ENCODE measurements at regions not wholly inside any gene's neighbourhood (a gene's known extent, or its start where the extent isn't known, plus 50 kb on each side); places are given as distances from the start of the nearest gene placed in this dataset.

DNA sequence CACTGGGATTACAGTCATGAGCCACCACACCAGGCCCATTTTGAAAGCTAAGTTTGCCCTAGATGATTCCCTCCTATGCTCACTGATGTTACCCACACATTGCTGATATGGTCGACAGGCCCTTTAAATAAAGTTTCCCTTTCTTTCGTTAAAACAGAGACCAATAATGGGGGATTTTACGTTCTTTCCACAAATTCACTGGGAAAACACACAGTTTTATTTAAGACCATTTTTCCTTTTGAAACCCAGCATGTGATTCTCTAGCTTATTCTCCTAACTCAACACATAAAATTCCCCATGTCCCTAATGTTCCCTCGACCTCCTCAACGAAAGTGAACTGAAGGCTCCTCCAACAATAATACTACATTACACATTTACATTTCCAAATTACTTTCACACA, 223.2 kb downstream of the ANAPC1 start:
- peaks cover 22% of the 10 kb centered on the region for H3K27me3 Mint-ChIP-seq (ENCODE audit: insufficient read depth)
- H3K4me1 Mint-ChIP-seq (ENCODE audit: low read depth): peaks cover 45% of the 10 kb centered on the region
- DNase-seq (ENCODE audit: low spot score): no peak
- no peak overlapping the region for H3K27ac Mint-ChIP-seq
- no peak overlapping the region for H3K4me3 Mint-ChIP-seq
- H3K36me3 Mint-ChIP-seq (ENCODE audit: low read depth): peaks cover 3% of the 10 kb centered on the region
- no peaks in the 10 kb centered on the region for H3K9me3 Mint-ChIP-seq
- intact Hi-C loops (cut with micrococcal nuclease): loop anchor here (5.0 kb wide), 1 partner anchor 36 kb away; no protein-coding TSS in a partner anchor

DNA sequence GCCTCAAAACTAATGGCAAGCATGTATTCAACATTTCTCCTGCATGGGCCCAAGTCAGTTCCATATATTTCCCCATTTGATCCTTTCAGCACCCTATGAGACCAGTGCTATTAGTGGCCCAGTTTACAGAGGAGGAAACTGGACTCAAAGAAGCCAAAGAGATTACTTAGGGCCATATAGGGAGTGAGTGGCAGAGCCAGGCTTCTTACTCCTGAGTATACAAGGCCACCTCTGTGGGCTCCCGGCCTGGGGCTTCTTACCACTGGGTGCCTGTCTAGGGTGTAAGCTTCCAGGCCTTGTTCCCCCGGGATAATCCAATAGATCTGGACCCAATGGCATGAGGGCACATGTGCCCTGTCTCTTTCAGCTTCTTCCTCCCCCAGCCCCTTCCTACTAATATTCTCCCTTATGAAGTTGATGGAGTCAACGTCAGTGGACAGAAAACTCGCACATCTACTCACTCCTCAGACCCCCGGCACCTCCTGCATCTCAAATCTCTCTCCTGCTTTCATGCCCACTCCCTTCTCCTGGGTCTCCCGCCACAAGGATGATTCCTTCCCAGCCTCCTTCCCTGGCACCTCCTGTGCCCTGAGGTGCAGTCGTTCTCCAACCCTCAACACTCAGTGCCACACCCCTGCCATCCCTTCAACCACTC, 222.6 kb downstream of the ANAPC1 start:
- no peak overlapping the region for H3K27ac Mint-ChIP-seq
- peaks cover 22% of the 10 kb centered on the region for H3K27me3 Mint-ChIP-seq (ENCODE audit: insufficient read depth)
- H3K36me3 Mint-ChIP-seq (ENCODE audit: low read depth): peaks cover 3% of the 10 kb centered on the region
- no peak overlapping the region for H3K4me3 Mint-ChIP-seq
- intact Hi-C loops (cut with micrococcal nuclease): loop anchor here (5.0 kb wide), 1 partner anchor 36 kb away; no protein-coding TSS in a partner anchor
- no peaks in the 10 kb centered on the region for H3K9me3 Mint-ChIP-seq
- DNase-seq (ENCODE audit: low spot score): no peak
- H3K4me1 Mint-ChIP-seq (ENCODE audit: low read depth): peaks cover 45% of the 10 kb centered on the region

DNA sequence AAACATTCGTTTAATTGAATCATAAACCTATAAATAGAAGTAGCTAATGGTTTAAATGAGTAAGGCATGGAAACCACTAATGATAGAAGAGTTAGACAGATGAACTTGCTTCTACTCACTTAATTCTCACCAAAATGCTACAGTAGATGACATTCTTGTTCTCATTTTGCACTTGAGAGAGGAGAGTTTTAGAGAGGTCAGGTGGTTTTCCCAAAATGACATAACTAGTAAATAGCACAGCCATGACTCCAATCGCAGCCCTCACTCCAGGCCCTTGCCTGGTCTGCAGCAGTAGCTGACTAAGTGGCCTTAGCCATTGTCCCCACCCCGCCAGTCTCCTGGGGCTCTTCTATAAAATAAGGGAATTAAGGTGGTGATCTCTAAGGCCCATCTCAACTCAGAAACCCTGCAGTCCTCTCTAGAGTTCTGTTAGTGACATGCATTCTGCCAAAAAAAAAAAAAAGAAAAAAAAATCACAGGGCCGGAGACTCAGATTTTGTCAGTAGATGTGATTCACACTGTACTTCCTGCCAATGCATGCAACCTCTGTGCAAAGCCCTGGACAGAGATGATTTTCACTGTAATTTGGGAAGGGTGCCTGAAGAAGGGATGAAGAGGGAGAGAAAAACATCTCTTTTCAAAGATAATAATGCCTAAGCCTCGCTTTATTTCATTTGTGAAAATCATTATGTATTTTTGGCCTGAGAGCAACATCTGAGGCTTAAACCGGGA, 221.8 kb downstream of the ANAPC1 start:
- Mint-ChIP-seq H3K27me3 (ENCODE audit: insufficient read depth) (peaks cover 15% of the 10 kb centered on the region), H3K9me3 (no peaks in the 10 kb centered on the region), H3K4me1 (ENCODE audit: low read depth) (peaks cover 40% of the 10 kb centered on the region), H3K36me3 (ENCODE audit: low read depth) (peaks cover 3% of the 10 kb centered on the region), H3K4me3 (no peak overlapping the region), H3K27ac (no peak overlapping the region)
- no peak for DNase-seq (ENCODE audit: low spot score)
- intact Hi-C loops (cut with micrococcal nuclease): loop anchor here (2.0 to 5.0 kb wide), 2 partner anchors 35 kb away; no protein-coding TSS in a partner anchor

DNA sequence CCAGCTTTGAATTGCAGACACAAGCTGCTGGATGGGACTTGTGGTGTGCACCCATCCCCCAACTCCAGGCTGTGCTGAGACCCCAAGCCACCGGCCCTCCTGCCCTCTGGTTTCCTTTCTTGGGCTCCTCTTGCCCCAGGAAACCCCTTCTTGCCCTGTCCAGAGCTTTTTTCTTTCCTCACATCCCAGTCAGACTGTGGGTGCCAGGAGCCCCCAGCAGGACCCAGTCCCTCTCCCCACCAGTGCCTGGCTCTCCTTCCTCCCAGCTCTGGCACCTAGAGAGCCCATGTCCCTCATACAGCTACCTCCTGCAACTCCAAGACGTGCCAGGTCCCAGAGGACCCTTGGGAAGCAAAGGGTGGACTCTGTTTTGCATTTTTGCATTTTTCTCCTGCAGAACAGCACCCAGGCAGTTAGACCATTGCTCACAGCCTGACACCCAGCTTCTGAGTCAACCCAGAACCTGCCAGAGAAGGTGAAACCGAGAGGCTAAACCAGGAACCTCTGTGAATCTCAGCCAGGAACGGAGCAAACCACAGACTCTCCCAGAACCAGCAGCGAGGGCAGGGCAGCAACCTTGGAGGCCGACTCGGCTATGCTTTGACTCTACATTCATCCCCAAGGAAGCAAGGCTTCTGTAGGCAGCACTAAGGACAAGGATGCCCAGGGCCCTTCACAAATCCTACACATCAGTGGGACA, 221.1 kb downstream of the ANAPC1 start:
- intact Hi-C loops (cut with micrococcal nuclease): loop anchor here (2.0 to 5.0 kb wide), 2 partner anchors 34 to 36 kb away; no protein-coding TSS in a partner anchor
- H3K36me3 Mint-ChIP-seq (ENCODE audit: low read depth): peaks cover 3% of the 10 kb centered on the region
- peaks cover 38% of the 10 kb centered on the region for H3K4me1 Mint-ChIP-seq (ENCODE audit: low read depth)
- DNase-seq (ENCODE audit: low spot score): peak; percentile 50
- no peaks in the 10 kb centered on the region for H3K9me3 Mint-ChIP-seq
- H3K27ac Mint-ChIP-seq: peak overlapping the region; percentile 49
- peaks cover 11% of the 10 kb centered on the region for H3K27me3 Mint-ChIP-seq (ENCODE audit: insufficient read depth)
- H3K4me3 Mint-ChIP-seq: peak overlapping the region; percentile 41

DNA sequence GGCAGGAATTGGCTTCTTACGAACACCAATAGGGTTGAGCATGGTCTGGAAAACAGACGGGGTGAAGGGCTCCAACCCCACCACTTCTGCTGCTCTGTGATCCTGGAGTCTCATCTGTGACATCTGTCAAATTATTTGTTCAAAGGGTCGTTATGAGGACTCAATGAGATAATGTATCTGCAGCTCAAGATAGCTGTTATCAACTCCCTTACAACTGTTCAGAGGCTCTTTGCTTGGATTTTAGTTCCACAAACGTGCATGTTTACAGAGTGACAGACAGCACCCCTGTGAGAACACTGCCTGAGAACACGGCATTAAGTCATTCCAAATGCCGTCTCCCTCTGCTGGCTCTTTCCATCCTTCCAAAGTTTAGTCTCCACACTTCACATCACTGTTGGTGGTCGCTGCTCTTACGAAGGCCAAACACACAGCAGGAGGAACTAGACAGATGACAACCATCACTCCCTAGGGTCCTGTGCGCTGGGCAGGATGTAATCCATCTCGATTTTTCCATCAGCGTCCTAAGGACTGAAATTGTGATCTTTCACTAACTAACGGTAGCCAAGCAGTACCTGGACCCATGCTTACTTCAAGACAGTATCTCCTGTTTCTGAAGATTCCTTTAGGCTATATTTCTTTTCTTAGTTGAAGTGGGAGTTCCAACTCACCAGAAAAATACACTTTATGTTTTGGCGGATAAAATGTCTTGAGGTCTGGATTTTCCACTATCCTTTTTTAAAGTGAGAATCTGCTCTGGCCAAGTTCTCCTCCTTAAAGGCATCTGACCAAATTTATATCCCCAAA, 220.3 kb downstream of the ANAPC1 start:
- Mint-ChIP-seq H3K36me3 (ENCODE audit: low read depth) (peaks cover 3% of the 10 kb centered on the region), H3K9me3 (no peaks in the 10 kb centered on the region)

DNA sequence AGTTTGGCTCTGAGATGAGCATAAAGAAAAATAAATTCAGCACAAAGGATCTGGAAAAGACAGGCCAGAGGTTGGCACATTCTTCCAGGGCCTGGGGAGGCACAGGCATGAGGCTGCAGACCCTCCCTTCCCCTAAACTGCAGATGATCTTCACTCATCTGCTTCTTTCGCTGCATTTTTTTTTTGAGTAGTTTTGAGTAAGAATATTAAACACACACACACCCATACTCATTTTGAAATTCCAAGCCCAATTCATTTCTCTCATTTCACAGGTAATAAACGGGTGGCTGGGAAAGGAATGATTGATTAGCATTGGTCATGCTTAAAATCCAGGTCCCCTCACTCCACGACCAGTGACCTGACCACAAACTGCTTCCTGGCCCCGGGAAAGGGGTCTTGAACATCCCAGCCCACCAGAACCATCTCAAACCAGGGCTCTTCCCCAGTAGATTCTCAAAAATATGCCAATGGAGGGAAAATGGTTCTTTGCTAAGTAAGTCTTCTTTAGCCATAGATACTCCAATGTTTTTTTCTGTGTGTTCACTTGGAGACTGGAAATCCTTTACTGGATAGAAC, 219.6 kb downstream of the ANAPC1 start:
- peaks cover 44% of the 10 kb centered on the region for H3K4me1 Mint-ChIP-seq (ENCODE audit: low read depth)
- H3K4me3 Mint-ChIP-seq: no peak overlapping the region
- H3K9me3 Mint-ChIP-seq: no peaks in the 10 kb centered on the region
- peaks cover 3% of the 10 kb centered on the region for H3K36me3 Mint-ChIP-seq (ENCODE audit: low read depth)
- peaks cover 11% of the 10 kb centered on the region for H3K27me3 Mint-ChIP-seq (ENCODE audit: insufficient read depth)
- intact Hi-C loops (cut with micrococcal nuclease): loop anchor here (5.0 kb wide), 1 partner anchor 33 kb away; no protein-coding TSS in a partner anchor
- H3K27ac Mint-ChIP-seq: no peak overlapping the region
- DNase-seq (ENCODE audit: low spot score): no peak

More for the DNA sequence above, 220.3 kb downstream of the ANAPC1 start:
- intact Hi-C loops (cut with micrococcal nuclease): loop anchor here (2.0 to 5.0 kb wide), 2 partner anchors 34 to 37 kb away; no protein-coding TSS in a partner anchor
- peaks cover 11% of the 10 kb centered on the region for H3K27me3 Mint-ChIP-seq (ENCODE audit: insufficient read depth)
- no peak for DNase-seq (ENCODE audit: low spot score)
- peak overlapping the region; percentile 41 for H3K4me3 Mint-ChIP-seq
- no peak overlapping the region for H3K27ac Mint-ChIP-seq
- peaks cover 40% of the 10 kb centered on the region for H3K4me1 Mint-ChIP-seq (ENCODE audit: low read depth)

DNA sequence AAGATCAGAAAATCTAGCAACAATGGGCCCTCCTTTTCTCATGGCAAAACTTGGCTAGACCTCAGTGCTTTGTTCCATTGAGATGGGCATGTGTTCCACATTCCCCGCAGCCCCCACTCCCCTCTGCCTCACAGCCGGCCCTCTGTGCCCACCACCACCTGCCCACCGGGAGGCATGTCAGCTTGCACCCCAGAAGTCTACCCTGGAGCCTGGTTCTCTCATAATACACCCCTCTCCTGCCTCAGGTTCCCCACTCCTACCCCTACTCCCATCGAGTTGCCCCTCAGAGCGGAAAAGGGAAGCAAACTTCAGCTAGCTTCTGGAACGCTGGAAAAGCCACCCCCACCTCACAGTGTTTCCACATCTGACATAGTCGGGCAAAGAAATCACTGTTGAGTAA, 219.0 kb downstream of the ANAPC1 start:
- Mint-ChIP-seq H3K36me3 (ENCODE audit: low read depth) (peaks cover 3% of the 10 kb centered on the region), H3K27ac (no peak overlapping the region), H3K27me3 (ENCODE audit: insufficient read depth) (peaks cover 11% of the 10 kb centered on the region), H3K4me3 (no peak overlapping the region), H3K4me1 (ENCODE audit: low read depth) (peaks cover 44% of the 10 kb centered on the region), H3K9me3 (no peaks in the 10 kb centered on the region)
- DNase-seq (ENCODE audit: low spot score): no peak
- intact Hi-C loops (cut with micrococcal nuclease): no loop called here

DNA sequence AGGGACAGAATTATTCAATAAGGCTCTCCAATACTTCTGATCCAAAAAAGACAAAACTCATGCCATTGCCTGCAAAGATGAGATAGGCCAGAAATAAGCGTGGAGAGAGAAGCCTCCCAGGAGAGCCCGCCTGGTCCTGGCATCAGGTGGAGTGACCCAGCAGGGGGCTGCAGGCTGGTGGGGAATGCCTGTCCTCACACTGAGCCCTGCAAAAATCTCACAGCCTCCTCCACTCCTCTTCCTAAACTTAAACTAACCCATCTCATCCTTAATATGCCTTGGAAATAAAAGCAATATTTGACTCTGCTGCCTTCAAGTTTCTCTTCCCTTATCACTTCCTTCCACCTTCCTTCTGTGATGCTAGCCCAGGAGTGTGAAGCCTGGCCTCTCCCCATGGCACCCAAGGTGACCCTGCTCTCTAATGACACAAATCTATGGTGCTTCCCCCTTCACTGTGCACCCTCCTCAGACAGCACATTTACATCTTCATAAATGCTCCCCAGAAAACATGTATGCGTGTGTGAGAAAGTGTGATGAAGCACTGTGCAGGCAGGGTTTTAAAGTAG, 218.4 kb downstream of the ANAPC1 start:
- H3K4me1 Mint-ChIP-seq (ENCODE audit: low read depth): peaks cover 44% of the 10 kb centered on the region
- intact Hi-C loops (cut with micrococcal nuclease): no loop called here
- H3K9me3 Mint-ChIP-seq: no peaks in the 10 kb centered on the region
- peaks cover 3% of the 10 kb centered on the region for H3K36me3 Mint-ChIP-seq (ENCODE audit: low read depth)
- H3K27me3 Mint-ChIP-seq (ENCODE audit: insufficient read depth): peaks cover 11% of the 10 kb centered on the region
- no peak overlapping the region for H3K27ac Mint-ChIP-seq
- H3K4me3 Mint-ChIP-seq: no peak overlapping the region
- DNase-seq (ENCODE audit: low spot score): no peak

DNA sequence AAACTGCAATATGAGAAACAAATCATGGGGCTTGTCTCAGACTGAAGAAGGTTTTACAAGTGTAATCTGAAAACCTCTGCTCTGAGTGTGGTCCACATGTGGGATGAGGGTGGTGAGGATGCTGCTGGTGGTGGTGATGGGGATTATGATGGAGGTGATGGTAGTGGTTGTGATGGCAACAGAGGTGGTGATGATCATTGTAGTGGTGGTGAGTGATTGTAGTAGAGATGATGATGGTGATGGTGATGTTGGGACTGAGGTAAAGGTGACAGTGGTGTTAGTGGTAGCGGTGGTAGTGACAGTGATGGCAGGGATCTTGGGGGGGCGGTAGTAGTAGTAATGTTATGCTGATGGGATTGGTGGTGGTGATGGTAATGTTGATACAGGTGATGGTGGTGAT, 217.8 kb downstream of the ANAPC1 start:
- DNase-seq (ENCODE audit: low spot score): no peak
- H3K9me3 Mint-ChIP-seq: no peaks in the 10 kb centered on the region
- no peak overlapping the region for H3K27ac Mint-ChIP-seq
- peaks cover under 1% of the 10 kb centered on the region for H3K36me3 Mint-ChIP-seq (ENCODE audit: low read depth)
- H3K27me3 Mint-ChIP-seq (ENCODE audit: insufficient read depth): peaks cover 7% of the 10 kb centered on the region
- intact Hi-C loops (cut with micrococcal nuclease): no loop called here
- peaks cover 40% of the 10 kb centered on the region for H3K4me1 Mint-ChIP-seq (ENCODE audit: low read depth)
- H3K4me3 Mint-ChIP-seq: no peak overlapping the region

DNA sequence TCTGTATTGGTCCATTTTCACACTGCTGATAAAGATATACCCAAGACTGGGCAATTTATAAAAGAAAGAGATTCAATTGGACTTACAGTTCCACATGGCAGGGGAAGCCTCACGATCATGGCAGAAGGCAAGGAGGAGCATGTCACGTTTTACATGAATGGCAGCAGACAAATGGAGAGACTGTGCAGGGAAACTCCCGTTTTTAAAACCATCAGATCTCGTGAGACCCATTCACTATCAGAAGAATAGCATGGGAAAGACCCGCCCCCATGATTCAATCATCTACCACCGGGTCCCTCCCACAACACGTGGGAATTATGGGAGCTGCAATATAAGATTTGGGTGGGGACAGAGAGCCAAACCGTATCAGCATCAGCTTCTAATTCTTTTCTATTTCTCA, 217.0 kb downstream of the ANAPC1 start:
- Mint-ChIP-seq H3K27me3 (ENCODE audit: insufficient read depth) (peaks cover 6% of the 10 kb centered on the region), H3K27ac (no peak overlapping the region)
- intact Hi-C loops (cut with micrococcal nuclease): no loop called here

DNA sequence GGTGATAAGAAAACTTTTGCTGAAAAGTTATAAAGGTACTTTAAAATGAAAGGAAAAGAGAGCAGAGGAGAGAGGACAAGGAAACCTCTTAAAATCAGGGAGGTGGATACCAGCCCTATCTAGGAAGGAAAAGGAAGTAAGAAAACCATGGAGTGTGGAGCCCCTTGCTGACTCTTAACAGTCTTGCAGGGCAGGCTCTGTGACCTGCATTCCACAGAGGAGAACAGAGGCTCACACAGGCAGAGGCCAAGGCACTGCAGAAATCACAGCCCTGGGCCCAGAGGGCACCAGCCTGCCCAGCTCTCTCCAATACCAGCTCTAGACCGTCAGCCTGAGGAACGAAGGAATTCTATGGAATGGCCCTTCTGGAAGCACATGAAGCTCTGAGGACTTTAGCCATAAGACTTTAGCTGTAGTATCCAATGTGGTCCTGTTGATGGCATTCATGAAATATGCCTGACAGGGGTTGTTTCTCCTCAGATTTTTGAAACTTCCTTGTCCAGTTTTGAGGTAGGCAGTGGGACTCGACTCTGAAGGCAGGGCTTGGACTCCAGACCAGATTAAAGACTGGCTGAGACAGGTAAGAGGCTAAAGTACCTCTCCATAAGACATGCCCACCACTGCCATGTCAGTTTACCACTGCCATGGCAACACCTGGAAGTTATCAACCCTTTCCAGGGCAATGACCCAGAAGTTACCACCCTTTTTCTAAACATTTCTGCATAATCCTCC, 216.3 kb downstream of the ANAPC1 start:
- DNase-seq (ENCODE audit: low spot score): no peak
- peaks cover 24% of the 10 kb centered on the region for H3K4me1 Mint-ChIP-seq (ENCODE audit: low read depth)
- intact Hi-C loops (cut with micrococcal nuclease): no loop called here

More for the DNA sequence above, 217.0 kb downstream of the ANAPC1 start:
- Mint-ChIP-seq H3K9me3 (no peaks in the 10 kb centered on the region), H3K36me3 (ENCODE audit: low read depth) (no peaks in the 10 kb centered on the region), H3K4me1 (ENCODE audit: low read depth) (peaks cover 31% of the 10 kb centered on the region), H3K4me3 (no peak overlapping the region)
- DNase-seq (ENCODE audit: low spot score): no peak

More for the DNA sequence above, 216.3 kb downstream of the ANAPC1 start:
- H3K27me3 Mint-ChIP-seq (ENCODE audit: insufficient read depth): peaks cover 6% of the 10 kb centered on the region
- no peak overlapping the region for H3K27ac Mint-ChIP-seq
- H3K4me3 Mint-ChIP-seq: no peak overlapping the region
- no peaks in the 10 kb centered on the region for H3K36me3 Mint-ChIP-seq (ENCODE audit: low read depth)
- no peaks in the 10 kb centered on the region for H3K9me3 Mint-ChIP-seq
